IPS DF 6.9 (cell line): ENCODE measurements at regions not wholly inside any gene's neighbourhood (a gene's known extent, or its start where the extent isn't known, plus 50 kb on each side); places are given as distances from the start of the nearest gene placed in this dataset.
"Not testable (repeated sequence)": the region's sequence is repeated elsewhere in the genome, so short reads cannot be mapped to it uniquely, and the experiment has no call there.

Experiments used
- DNase-seq: peaks from one replicate; pipeline ENCODE4 v3.0.0-alpha.2; 2013; ENCODE audit warnings: low read depth, low spot score
- H3K27ac ChIP-seq: one replicate; pipeline ENCODE4 v1.5.1; 2013; ENCODE audit warnings: low read length, control low read depth
- H3K27me3 ChIP-seq: 2 replicates; pipeline ENCODE4 v1.6.1; 2013; ENCODE audit warnings: mild to moderate bottlenecking, low read length; ENCODE audit not compliant: control insufficient read depth, insufficient read depth
- H3K36me3 ChIP-seq: 2 replicates; pipeline ENCODE4 v1.6.1; 2013; ENCODE audit warnings: low read length; ENCODE audit not compliant: control insufficient read depth, insufficient read depth
- H3K4me1 ChIP-seq: 2 replicates; pipeline ENCODE4 v1.6.1; 2013; ENCODE audit warnings: low read length; ENCODE audit not compliant: control insufficient read depth, insufficient read depth
- H3K4me3 ChIP-seq: 2 replicates; pipeline ENCODE4 v1.5.1; 2013; ENCODE audit warnings: mild to moderate bottlenecking, low read length
- H3K9me3 ChIP-seq: 2 replicates; pipeline ENCODE4 v1.6.1; 2013; ENCODE audit warnings: low read length, inconsistent platforms; ENCODE audit not compliant: control insufficient read depth, insufficient read depth
- WGBS: extraction: QIAGEN DNeasy Blood & Tissue Kit; methylation state at CpG from one replicate; pipeline ENCODE4 v1.1.7; 2013; ENCODE audit warnings: mixed read lengths, missing lambda C conversion rate; ENCODE audit not compliant: insufficient read length, insufficient coverage; 5-methylcytosine and 5-hydroxymethylcytosine counted together

DNA sequence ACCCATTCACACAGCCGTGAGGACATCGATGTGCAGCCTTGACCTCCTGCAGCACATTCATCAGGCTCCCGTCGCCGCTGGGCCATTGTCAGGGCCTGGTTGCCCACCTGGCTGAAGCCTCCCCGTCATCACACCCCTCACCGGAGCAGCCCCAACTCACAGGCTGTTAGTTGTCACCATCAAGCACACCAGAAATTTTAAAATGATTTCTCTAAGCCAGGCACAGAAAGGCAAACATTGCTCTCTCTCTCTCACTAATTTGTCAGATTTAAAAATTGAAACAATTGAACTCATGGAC, 167.1 kb downstream of the RTP5 start:
- DNase-seq, result no peak
- Histone ChIP-seq H3K4me1 (no peaks in the 10 kb centered on the region; the same call in 1 of the 2 replicates), H3K27ac (no peak overlapping the region), H3K4me3 (no peak overlapping the region), H3K9me3 (no peaks in the 10 kb centered on the region), H3K27me3 (no peaks in the 10 kb centered on the region), H3K36me3 (no peaks in the 10 kb centered on the region; the same call in 1 of the 2 replicates)
- WGBS, result no CpG with 5 or more reads among the region's 7 CpGs

DNA sequence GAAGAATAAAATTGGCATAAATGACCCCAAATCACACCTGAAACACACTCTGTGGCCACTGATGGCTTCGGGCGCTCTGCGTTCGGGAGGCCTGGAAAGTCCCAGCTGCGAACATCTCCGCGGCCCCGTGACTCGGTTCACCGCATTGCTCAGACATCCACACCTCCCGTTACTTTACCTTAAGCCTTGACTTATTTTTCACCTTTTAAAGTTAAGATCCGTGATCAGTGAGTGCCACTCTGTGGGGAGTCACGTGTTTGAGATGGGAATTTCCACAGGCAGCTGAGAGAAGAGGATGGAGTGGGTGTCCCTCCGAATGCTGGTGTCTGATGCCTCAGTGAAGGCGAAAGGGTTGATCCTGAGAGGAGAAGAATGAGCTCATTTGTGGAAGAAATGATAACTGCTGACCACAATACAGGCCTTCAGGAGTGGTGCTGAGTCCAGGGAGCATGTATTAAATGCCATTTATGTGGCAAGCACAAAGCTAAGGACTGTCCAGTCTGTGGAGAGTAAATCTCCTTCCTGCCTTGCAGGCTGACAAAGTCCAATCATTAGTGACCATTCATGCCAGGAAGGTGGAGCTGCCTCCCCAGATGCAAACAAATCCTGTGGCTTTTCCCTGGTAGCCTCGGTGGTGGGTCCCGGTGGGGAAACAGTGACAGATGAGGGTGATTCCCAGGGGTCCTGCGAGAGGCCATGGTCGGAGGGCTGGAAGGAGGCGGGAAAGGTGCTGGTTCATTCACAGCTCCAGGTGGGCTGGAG, 168.8 kb downstream of the RTP5 start:
- Histone ChIP-seq H3K9me3 (no peaks in the 10 kb centered on the region), H3K4me3 (no peak overlapping the region), H3K27me3 (no peaks in the 10 kb centered on the region; the same call in 1 of the 2 replicates), H3K27ac (no peak overlapping the region), H3K4me1 (no peaks in the 10 kb centered on the region; the same call in 1 of the 2 replicates), H3K36me3 (no peaks in the 10 kb centered on the region; the same call in 1 of the 2 replicates)
- WGBS, result no CpG with 5 or more reads among the region's 20 CpGs
- DNase-seq, result no peak

DNA sequence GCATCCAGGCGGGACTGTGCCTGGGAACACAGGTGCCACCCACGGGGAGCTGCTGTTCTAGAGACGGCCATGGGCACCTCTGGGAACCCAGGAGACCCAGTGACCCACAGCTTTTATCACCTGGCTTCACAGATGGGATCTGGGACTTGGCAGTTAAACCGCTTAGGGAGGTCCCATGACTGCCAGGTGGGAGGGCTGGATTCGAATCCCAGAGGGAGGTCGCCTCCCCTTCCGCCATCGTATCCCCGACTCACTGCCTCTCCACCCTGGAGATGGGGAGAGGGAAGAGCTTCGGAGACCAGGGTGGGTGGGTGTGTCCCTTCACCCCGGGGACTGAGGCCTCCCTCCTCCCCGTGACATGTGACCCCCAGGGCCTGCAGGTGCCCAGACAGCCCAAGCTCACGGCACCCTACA, 169.4 kb downstream of the RTP5 start:
- Histone ChIP-seq H3K36me3 (no peaks in the 10 kb centered on the region; the same call in 1 of the 2 replicates), H3K27ac (no peak overlapping the region), H3K9me3 (no peaks in the 10 kb centered on the region), H3K4me1 (no peaks in the 10 kb centered on the region; the same call in 1 of the 2 replicates), H3K4me3 (no peak overlapping the region), H3K27me3 (no peaks in the 10 kb centered on the region; the same call in 1 of the 2 replicates)
- DNase-seq, result no peak
- WGBS, result no CpG with 5 or more reads among the region's 13 CpGs

DNA sequence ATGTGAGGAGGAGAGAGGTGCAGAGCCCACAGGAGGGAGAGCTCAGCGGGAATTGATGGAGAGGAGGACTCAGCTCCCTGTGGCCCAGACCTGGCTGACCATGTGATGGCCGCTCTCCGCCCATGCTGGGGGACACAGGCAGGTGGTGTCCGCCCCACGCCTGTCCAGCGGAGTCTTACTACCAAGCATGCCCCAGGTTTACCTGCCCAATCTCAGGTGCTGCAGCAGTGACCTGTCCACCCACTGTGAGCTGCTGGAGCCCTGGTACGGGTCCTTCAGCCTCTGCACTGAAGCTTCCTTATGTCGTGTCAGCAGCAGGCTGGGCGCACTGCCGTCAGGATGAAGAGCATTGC, 170.8 kb downstream of the RTP5 start:
- H3K4me3 ChIP-seq, result no peak overlapping the region
- no CpG with 5 or more reads among the region's 10 CpGs for WGBS
- H3K4me1 ChIP-seq, result no peaks in the 10 kb centered on the region; the same call in 1 of the 2 replicates
- no peak for DNase-seq
- no peaks in the 10 kb centered on the region; the same call in 1 of the 2 replicates for H3K36me3 ChIP-seq
- H3K9me3 ChIP-seq, result no peaks in the 10 kb centered on the region
- no peak overlapping the region for H3K27ac ChIP-seq
- H3K27me3 ChIP-seq, result no peaks in the 10 kb centered on the region; the same call in 1 of the 2 replicates

DNA sequence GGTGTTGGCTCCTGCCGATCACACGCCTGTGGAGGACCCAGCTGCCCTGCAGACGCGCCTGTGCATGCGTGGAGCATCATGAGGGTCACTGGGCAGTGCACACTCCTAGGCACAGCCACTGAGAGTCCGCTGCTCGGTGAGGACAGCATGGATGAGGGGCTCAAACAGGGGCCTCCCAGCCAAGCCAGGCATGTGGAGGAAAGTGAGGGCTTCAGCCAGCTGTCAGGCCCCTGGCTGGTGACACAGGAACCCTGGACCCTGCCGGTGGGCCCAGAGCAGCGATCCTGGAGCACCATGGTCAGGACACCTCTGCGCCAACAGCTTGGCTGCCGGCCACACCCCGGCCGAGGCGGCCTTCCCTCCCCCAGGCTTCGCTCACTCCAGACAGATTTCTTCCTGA, 171.2 kb downstream of the RTP5 start:
- Histone ChIP-seq H3K4me1 (no peaks in the 10 kb centered on the region; the same call in 1 of the 2 replicates), H3K27ac (no peak overlapping the region), H3K9me3 (no peaks in the 10 kb centered on the region), H3K27me3 (no peaks in the 10 kb centered on the region; the same call in 1 of the 2 replicates), H3K4me3 (no peak overlapping the region), H3K36me3 (no peaks in the 10 kb centered on the region; the same call in 1 of the 2 replicates)
- WGBS, result no CpG with 5 or more reads among the region's 15 CpGs
- DNase-seq, result no peak

DNA sequence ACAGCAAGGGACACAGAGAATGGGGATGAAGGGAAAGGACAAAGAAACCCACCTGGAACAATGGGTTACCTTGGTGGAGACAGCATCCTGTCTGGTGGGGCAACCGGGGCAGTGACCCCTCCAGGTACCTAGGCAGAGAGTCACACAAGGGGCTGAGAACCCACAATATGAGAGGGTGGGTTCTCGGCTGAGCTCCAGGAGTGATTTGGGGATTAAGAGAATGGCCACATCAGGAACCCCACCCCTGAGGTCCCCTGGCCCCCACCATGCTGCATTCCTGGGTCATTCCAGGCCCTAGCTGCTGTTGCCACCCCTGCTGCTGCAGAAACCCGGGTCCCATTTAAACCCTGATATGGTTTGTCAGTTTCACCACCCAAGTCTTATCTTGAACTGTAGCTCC, 172.3 kb downstream of the RTP5 start:
- Histone ChIP-seq H3K27me3 (no peaks in the 10 kb centered on the region; the same call in 1 of the 2 replicates), H3K27ac (no peak overlapping the region), H3K36me3 (no peaks in the 10 kb centered on the region; the same call in 1 of the 2 replicates), H3K4me3 (no peak overlapping the region), H3K9me3 (no peaks in the 10 kb centered on the region), H3K4me1 (no peaks in the 10 kb centered on the region; the same call in 1 of the 2 replicates)
- no CpG with 5 or more reads among the region's 3 CpGs for WGBS
- no peak for DNase-seq

DNA sequence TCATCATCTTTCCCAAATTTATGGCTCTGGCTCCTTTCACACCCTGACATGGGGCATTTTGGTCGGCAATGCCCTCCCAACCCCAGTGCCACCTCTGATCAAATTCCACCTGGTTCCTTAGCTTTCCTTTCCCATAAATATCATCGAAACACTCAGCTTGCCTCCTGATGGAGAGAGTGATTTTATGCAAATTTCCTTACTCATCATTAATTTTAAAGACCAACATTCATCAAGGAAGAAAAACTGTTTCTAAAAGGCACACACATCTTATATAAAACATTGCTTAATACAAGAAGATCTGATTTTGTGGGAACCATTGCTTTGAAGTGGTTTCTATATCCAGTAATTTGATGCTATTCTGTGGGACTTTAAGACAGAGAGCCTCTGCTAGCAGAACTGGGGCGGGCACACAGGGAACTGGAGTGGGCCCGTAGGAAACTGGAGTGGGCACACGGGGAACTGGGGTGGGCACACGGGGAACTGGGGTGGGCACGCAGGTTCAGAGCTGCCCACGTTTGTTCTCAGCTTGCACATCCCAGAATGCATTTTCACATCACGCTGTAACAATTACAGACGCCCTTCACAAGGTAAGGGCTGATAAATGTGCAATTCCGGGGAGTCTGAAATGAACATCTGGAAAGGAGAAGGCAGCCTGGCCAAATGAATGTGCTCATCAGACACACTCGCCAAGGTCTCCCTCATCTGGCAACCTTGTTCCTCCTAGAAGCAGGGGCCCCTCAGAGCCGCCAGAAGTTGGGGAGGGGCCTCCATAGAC, 174.2 kb downstream of the RTP5 start:
- no peaks in the 10 kb centered on the region; the same call in 1 of the 2 replicates for H3K36me3 ChIP-seq
- WGBS, result no CpG with 5 or more reads among the region's 13 CpGs

DNA sequence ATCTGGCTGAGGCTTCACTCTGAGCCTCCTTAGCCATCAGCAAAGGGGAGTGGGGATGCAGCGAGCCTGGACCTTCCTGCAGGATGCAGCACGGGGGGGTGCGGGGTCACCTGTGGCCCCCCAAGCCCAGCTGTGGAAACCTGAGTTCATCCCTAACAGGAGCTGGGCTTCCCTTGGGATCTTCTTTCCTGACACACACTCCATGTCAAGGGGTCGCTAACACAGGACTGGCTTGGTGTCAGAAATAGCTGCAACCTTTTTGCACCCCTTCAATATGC, 174.7 kb downstream of the RTP5 start:
- no peaks in the 10 kb centered on the region for H3K9me3 ChIP-seq
- DNase-seq, result no peak

More for the DNA sequence above, 174.2 kb downstream of the RTP5 start:
- Histone ChIP-seq H3K27ac (no peak overlapping the region), H3K27me3 (peaks cover 3% of the 10 kb centered on the region), H3K4me3 (no peak overlapping the region), H3K9me3 (no peaks in the 10 kb centered on the region), H3K4me1 (no peaks in the 10 kb centered on the region; the same call in 1 of the 2 replicates)
- DNase-seq, result no peak

DNA sequence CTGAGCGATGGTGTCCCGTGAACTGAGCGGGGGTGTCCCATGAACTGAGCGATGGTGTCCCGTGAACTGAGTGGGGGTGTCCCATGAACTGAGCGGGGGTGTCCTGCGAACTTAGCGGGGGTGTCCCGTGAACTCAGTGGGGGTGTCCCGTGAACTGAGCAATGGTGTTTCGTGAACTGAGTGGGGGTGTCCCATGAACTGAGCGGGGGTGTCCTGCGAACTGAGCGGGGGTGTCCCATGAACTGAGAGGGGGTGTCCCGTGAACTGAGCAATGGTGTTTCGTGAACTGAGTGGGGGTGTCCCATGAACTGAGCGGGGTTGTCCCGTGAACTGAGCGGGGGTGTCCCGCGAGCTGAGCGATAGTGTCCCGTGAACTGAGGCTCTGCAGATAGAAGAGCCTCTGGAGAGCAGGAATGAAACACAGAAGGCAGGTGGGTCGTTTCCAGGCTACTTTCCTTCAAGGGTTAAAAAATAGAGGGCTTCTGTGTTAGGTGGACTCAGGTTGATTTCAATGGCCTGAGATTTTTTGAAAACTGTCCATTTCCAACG, 176.1 kb downstream of the RTP5 start:
- not testable (repeated sequence) for H3K27me3 ChIP-seq, H3K4me3 ChIP-seq, DNase-seq, H3K9me3 ChIP-seq, H3K4me1 ChIP-seq, H3K27ac ChIP-seq, H3K36me3 ChIP-seq
- WGBS, result no CpG with 5 or more reads among the region's 25 CpGs

More for the DNA sequence above, 174.7 kb downstream of the RTP5 start:
- no peak overlapping the region for H3K4me3 ChIP-seq
- H3K27me3 ChIP-seq, result peaks cover 3% of the 10 kb centered on the region
- no peaks in the 10 kb centered on the region; the same call in 1 of the 2 replicates for H3K4me1 ChIP-seq
- WGBS, result no CpG with 5 or more reads among the region's 4 CpGs
- H3K27ac ChIP-seq, result no peak overlapping the region
- no peaks in the 10 kb centered on the region; the same call in 1 of the 2 replicates for H3K36me3 ChIP-seq

DNA sequence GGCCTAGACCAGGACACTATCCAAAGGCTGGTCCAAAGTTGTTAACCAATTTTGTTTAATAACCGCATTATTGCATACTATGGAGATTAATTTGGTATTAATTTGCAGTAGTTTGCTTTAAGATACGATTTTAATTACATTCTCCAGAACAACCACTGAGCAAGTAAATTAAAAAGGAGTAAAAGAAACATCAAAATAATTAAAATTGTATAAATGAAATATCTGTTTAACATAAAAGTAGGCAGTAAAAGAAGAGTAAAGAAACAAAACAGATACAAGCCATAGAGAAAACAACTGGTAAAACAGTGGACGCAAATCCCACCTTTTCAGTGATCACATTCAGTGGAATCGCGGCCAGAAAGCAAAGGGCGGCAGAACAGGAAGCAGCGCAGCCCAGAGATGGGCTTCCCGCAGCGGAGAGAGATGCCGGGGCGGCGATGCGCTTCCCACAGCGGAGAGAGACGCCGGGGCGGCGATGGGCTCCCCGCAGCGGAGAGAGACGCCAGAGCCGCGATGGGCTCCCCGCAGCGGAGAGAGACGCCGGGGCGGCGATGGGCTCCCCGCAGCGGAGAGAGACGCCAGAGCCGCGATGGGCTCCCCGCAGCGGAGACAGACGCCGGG, 176.8 kb downstream of the RTP5 start:
- no peak overlapping the region for H3K27ac ChIP-seq
- no CpG with 5 or more reads among the region's 38 CpGs for WGBS

More for the DNA sequence above, 176.8 kb downstream of the RTP5 start:
- Histone ChIP-seq H3K9me3 (no peaks in the 10 kb centered on the region), H3K4me1 (no peaks in the 10 kb centered on the region), H3K36me3 (no peaks in the 10 kb centered on the region), H3K4me3 (no peak overlapping the region), H3K27me3 (peaks cover 3% of the 10 kb centered on the region)
- no peak for DNase-seq
